H9 (cell line): ENCODE measurements at regions not wholly inside any gene's neighbourhood (a gene's known extent, or its start where the extent isn't known, plus 50 kb on each side); places are given as distances from the start of the nearest gene placed in this dataset.

Source experiments
- DNase-seq: peaks from one replicate; pipeline ENCODE4 v3.0.0-alpha.2; 2017
- H2AFZ ChIP-seq: one replicate; pipeline ENCODE4 v1.6.1; 2013; ENCODE audit warnings: mild to moderate bottlenecking, low read length, control low read depth, moderate library complexity
- H2AK5ac ChIP-seq: 2 replicates; pipeline ENCODE4 v1.6.1; 2013; ENCODE audit warnings: low read length, control low read depth, mixed read lengths; ENCODE audit not compliant: insufficient read length
- H2BK120ac ChIP-seq: one replicate; pipeline ENCODE4 v1.6.1; 2013; ENCODE audit warnings: low read depth, mild to moderate bottlenecking, low read length, control low read depth, inconsistent platforms; ENCODE audit not compliant: poor library complexity, severe bottlenecking
- H2BK12ac ChIP-seq: 2 replicates; pipeline ENCODE4 v1.6.1; 2013; ENCODE audit warnings: low read length, control low read depth, mixed read lengths, low read depth; ENCODE audit not compliant: insufficient read length
- H2BK15ac ChIP-seq: 2 replicates; pipeline ENCODE4 v1.6.1; 2013; ENCODE audit warnings: low read depth, low read length, control low read depth
- H2BK20ac ChIP-seq: one replicate; pipeline ENCODE4 v1.6.1; 2013; ENCODE audit warnings: low read depth, mild to moderate bottlenecking, low read length, control low read depth, inconsistent platforms; ENCODE audit not compliant: poor library complexity, severe bottlenecking
- H2BK5ac ChIP-seq: 2 replicates; pipeline ENCODE4 v1.6.1; 2013; ENCODE audit warnings: low read length, control low read depth, mixed read lengths; ENCODE audit not compliant: insufficient read length
- H3K14ac ChIP-seq: 2 replicates; pipeline ENCODE4 v1.6.1; 2013; ENCODE audit warnings: low read length, control low read depth; ENCODE audit not compliant: insufficient read depth
- H3K18ac ChIP-seq: 2 replicates; pipeline ENCODE4 v1.6.1; 2013; ENCODE audit warnings: low read depth, mild to moderate bottlenecking, mixed read lengths, low read length, control low read depth; ENCODE audit not compliant: insufficient read length
- H3K23ac ChIP-seq: 2 replicates; pipeline ENCODE4 v1.6.1; 2013; ENCODE audit warnings: low read length, control low read depth, mixed read lengths, low read depth; ENCODE audit not compliant: insufficient read length
- H3K23me2 ChIP-seq: 2 replicates; pipeline ENCODE4 v1.6.1; 2013; ENCODE audit warnings: low read depth, mild to moderate bottlenecking, mixed read lengths, low read length, control low read depth; ENCODE audit not compliant: insufficient read length, poor library complexity, severe bottlenecking
- H3K27ac ChIP-seq: 2 replicates; pipeline ENCODE4 v1.5.1; 2013; ENCODE audit warnings: low read length, control low read depth, mixed read lengths, low read depth; ENCODE audit not compliant: insufficient read length
- H3K27me3 ChIP-seq: 2 replicates; pipeline ENCODE4 v1.6.1; 2013; ENCODE audit warnings: low read length, control low read depth, inconsistent platforms; ENCODE audit not compliant: insufficient read depth
- H3K4ac ChIP-seq: 2 replicates; pipeline ENCODE4 v1.6.1; 2013; ENCODE audit warnings: low read depth, mild to moderate bottlenecking, control low read depth, inconsistent platforms, low read length, moderate library complexity
- H3K4me1 ChIP-seq: 2 replicates; pipeline ENCODE4 v1.6.1; 2013; ENCODE audit warnings: low read length, control low read depth, inconsistent platforms; ENCODE audit not compliant: insufficient read depth
- H3K4me2 ChIP-seq: 2 replicates; pipeline ENCODE4 v1.6.1; 2013; ENCODE audit warnings: low read length, control low read depth, mixed read lengths; ENCODE audit not compliant: insufficient read length, insufficient read depth
- H3K56ac ChIP-seq: 2 replicates; pipeline ENCODE4 v1.6.1; 2013; ENCODE audit warnings: low read depth, mild to moderate bottlenecking, mixed read lengths, low read length, control low read depth; ENCODE audit not compliant: insufficient read length
- H3K79me1 ChIP-seq: 2 replicates; pipeline ENCODE4 v1.6.1; 2013; ENCODE audit warnings: low read depth, mild to moderate bottlenecking, moderate library complexity, low read length, control low read depth, inconsistent platforms; ENCODE audit not compliant: insufficient read depth, poor library complexity, severe bottlenecking
- H3K79me2 ChIP-seq: 2 replicates; pipeline ENCODE4 v1.6.1; 2013; ENCODE audit warnings: low read length, control low read depth, inconsistent platforms; ENCODE audit not compliant: insufficient read depth
- H3K9ac ChIP-seq: 2 replicates; pipeline ENCODE4 v1.6.1; 2013; ENCODE audit warnings: low read length, control low read depth, mixed read lengths; ENCODE audit not compliant: insufficient read length; ENCODE audit errors: extremely low read depth
- H3K9me3 ChIP-seq: one replicate; pipeline ENCODE4 v1.6.1; 2013; ENCODE audit warnings: low read depth, low read length, inconsistent platforms; ENCODE audit not compliant: control insufficient read depth
- H3T11ph ChIP-seq: one replicate; pipeline ENCODE4 v1.6.1; 2013; ENCODE audit warnings: mild to moderate bottlenecking, low read length, control low read depth, inconsistent platforms
- H4K20me1 ChIP-seq: one replicate; pipeline ENCODE4 v1.6.1; 2013; ENCODE audit not compliant: control insufficient read depth, insufficient read length, insufficient read depth
- H4K5ac ChIP-seq: 2 replicates; pipeline ENCODE4 v1.6.1; 2013; ENCODE audit warnings: low read depth, mild to moderate bottlenecking, mixed read lengths, low read length, control low read depth; ENCODE audit not compliant: insufficient read length
- H4K8ac ChIP-seq: replicated peaks from 2 replicates; pipeline ENCODE4 v1.6.1; 2013; ENCODE audit warnings: low read length, control low read depth, mixed read lengths, low read depth; ENCODE audit not compliant: insufficient read length
- H4K91ac ChIP-seq: 2 replicates; pipeline ENCODE4 v1.6.1; 2013; ENCODE audit warnings: low read depth, mild to moderate bottlenecking, moderate library complexity, mixed read lengths, low read length, control low read depth; ENCODE audit not compliant: insufficient read length
- H3K27ac Mint-ChIP-seq, 3 experiments: 2 replicates in 2 of 3; 3 replicates in 1 of 3; pipeline ENCODE4 v1.8.0; 2020 to 2021; ENCODE audit warnings: mixed read lengths in 3 of 3, mild to moderate bottlenecking in 1 of 3, moderate library complexity in 1 of 3
- H3K27me3 Mint-ChIP-seq: 2 replicates; pipeline ENCODE4 v1.8.0; 2021; ENCODE audit warnings: low read depth, mild to moderate bottlenecking, moderate library complexity, mixed read lengths
- H3K36me3 Mint-ChIP-seq, 3 experiments: 2 replicates in 2 of 3; 3 replicates in 1 of 3; pipeline ENCODE4 v1.8.0; 2020 to 2021; ENCODE audit warnings: low read depth in 3 of 3, mixed read lengths in 3 of 3; ENCODE audit not compliant: insufficient read depth in 1 of 3
- H3K4me1 Mint-ChIP-seq, 2 experiments: 2 replicates each; pipeline ENCODE4 v1.8.0; 2020; ENCODE audit warnings: mixed read lengths in 2 of 2
- H3K4me3 Mint-ChIP-seq, 2 experiments: 2 replicates in 1 of 2; 3 replicates in 1 of 2; pipeline ENCODE4 v1.8.0; 2020 to 2021; ENCODE audit warnings: mild to moderate bottlenecking in 2 of 2, mixed read lengths in 2 of 2, moderate library complexity in 1 of 2
- H3K9me3 Mint-ChIP-seq, 2 experiments: 2 replicates in 1 of 2; 3 replicates in 1 of 2; pipeline ENCODE4 v1.8.0; 2020; ENCODE audit warnings: mild to moderate bottlenecking in 2 of 2, mixed read lengths in 2 of 2, moderate library complexity in 1 of 2
- CTCF ChIP-seq: fragments of 200-600 bp; sonication (generic); conservative IDR thresholded peaks from 3 replicates; pipeline ENCODE4 v1.8.0; 2021; ENCODE audit warnings: antibody characterized with exemption, mild to moderate bottlenecking
- WGBS: extraction: QIAGEN DNeasy Blood & Tissue Kit; methylation state at CpG from one replicate; pipeline ENCODE4 v1.1.7; 2013; ENCODE audit warnings: missing lambda C conversion rate, low lambda C conversion rate, mixed read lengths; ENCODE audit not compliant: insufficient read length; ENCODE audit errors: extremely low coverage; 5-methylcytosine and 5-hydroxymethylcytosine counted together

- Histone ChIP-seq H4K91ac (no peak overlapping the region), H3K9me3 (no peaks in the 10 kb centered on the region), H2BK12ac (no peak overlapping the region), H3K14ac (no peak overlapping the region), H2AK5ac (no peak overlapping the region), H3K23ac (no peak overlapping the region), H3K27me3 (peaks cover 10% of the 10 kb centered on the region; the same call in 1 of the 2 replicates), H2BK15ac (no peak overlapping the region), H2AFZ (no peak overlapping the region), H4K8ac (no peak overlapping the region), H3K18ac (no peak overlapping the region), H3T11ph (no peak overlapping the region), H3K4me1 (peaks cover 2% of the 10 kb centered on the region; the same call in 1 of the 2 replicates), H2BK20ac (no peak overlapping the region), H3K9ac (no peak overlapping the region), H4K20me1 (no peaks in the 10 kb centered on the region), H3K56ac (no peak overlapping the region), H3K23me2 (peaks cover under 1% of the 10 kb centered on the region), H3K27ac (no peak overlapping the region), H2BK120ac (no peak overlapping the region), H3K4ac (no peak overlapping the region), H3K79me2 (no peaks in the 10 kb centered on the region), H4K5ac (no peak overlapping the region), H3K79me1 (no peaks in the 10 kb centered on the region), H3K4me2 (no peak overlapping the region), H2BK5ac (no peak overlapping the region)
- H3K27ac Mint-ChIP-seq = peak overlapping the region in 1 of 3 experiments; percentile 36; a peak in 1 of 7 replicates
- H3K9me3 Mint-ChIP-seq = peaks cover 0 to 3% of the 10 kb centered on the region in 2 experiments; a peak in 2 of 5 replicates
- TF ChIP-seq CTCF = peak; percentile 64
- H3K4me3 Mint-ChIP-seq = no peak overlapping the region
- DNase-seq = no peak
- H3K36me3 Mint-ChIP-seq = no peaks in the 10 kb centered on the region; a peak in 1 of 7 replicates
- peaks cover 8% of the 10 kb centered on the region in 2 experiments for H3K4me1 Mint-ChIP-seq
- no CpG with 5 or more reads among the region's 3 CpGs for WGBS
- H3K27me3 Mint-ChIP-seq = peaks cover 38% of the 10 kb centered on the region
Observed at GRCh38 chr18:78021196-78021595, 771.5 kb downstream of the GALR1 start.
